AG08396 (cell line): ENCODE measurements at regions not wholly inside any gene's neighbourhood (a gene's known extent, or its start where the extent isn't known, plus 50 kb on each side); places are given as distances from the start of the nearest gene placed in this dataset.

ENCODE experiments used
- DNase-seq: peaks from one replicate; pipeline ENCODE4 v3.0.0; 2012; ENCODE audit warnings: low spot score, mixed read lengths

DNA sequence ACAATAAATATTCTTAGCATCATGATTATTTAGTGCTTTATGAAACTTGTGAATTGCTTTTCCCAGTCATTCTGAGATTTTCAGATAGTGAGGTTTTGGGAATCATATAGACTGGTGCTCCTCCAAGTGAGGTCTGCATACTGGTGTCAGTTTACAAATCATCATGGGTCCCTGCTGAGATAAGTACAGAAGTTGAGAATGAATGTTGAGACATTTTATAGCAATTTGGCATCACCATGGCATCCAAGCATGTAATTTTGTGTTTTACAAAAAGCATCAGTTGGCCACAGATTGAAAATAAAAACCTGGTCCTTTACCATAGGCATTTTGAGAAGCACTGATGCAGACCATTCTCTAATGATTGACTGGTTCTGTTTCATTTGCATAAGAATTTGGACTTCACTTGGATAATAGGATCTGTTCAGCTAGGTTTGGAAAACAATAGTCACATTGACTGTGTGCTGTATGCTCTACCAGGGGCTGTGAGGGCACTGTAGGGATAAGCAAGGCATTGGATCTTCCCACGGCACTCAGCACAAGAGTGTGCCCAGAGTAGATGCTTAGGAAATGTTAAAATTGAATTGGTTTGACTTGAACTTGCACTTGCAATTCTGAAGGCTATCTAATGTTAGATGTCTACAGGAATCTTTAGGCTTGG is 79.0 kb upstream of the JUN start:
- DNase-seq, result no peak

DNA sequence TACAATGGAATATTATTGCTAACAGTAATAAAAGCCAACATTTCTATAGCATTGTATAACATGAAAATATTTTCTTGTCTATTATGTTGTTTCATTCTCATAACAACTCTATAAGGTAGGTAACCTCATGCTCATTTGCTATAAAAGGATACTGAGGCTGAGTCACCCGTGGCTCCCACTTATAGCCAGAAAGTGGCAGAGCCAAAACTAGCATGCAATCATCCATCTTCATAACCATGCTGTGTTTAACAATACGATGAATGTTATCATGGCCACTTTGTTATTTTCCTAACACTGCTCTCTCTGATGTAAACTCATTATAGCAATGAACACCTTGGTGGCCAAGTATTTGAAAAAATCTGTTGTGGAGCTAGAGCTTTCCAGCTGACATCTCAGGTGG is 80.8 kb upstream of the JUN start:
- no peak for DNase-seq

GRCh38 chr1:58866578-58866977 is 82.7 kb upstream of the JUN start:
- no peak for DNase-seq

GRCh38 chr1:58869638-58870297 is 85.9 kb upstream of the JUN start:
- no peak for DNase-seq

GRCh38 chr1:58870298-58870676 is 86.4 kb upstream of the JUN start:
- DNase-seq, result no peak

DNA sequence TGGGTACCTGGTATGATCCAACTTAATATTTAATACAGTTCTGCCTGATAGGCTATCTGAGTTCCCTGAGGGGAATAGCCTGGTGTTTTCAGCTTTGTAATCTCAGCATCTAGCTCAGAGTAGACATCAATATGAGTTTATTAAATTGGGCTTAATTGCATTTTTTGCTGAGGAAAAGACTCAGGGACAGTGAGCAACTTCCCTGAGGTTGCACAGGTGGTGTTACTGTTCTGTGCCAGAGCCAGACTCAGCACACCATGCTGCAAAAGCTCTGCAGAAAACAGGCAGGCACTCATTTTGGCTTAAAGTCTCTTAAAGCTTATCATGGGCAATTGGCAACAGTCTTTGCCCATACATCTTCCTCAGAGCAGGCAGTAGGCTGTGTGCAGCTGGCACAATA is 90.5 kb upstream of the JUN start:
- DNase-seq, result no peak

- DNase-seq, result peak; percentile 69
Measured at GRCh38 chr1:58874757-58875755, 91.2 kb upstream of the JUN start.

GRCh38 chr1:58879464-58879863 is 95.6 kb upstream of the JUN start:
- no peak for DNase-seq

DNA sequence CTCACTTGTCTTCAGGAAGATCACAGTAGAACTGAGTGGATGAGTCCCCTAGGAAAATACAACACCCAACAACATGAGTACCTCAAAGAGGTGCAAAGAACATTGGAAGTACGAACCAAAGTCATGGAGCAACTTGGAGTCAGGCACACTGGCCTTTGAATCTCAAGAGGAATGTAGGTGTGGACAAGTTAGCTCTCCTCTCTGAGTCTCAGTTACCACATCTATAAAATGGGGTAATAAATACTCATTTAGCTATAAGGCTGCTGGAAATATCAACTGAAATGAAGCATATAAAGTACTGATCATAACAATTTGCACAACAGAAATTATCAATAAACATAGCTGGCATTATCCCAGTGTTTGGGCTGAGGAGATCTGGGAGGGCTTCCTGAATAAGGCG is 96.7 kb upstream of the JUN start:
- no peak for DNase-seq

- peak; percentile 49 for DNase-seq
Measured at GRCh38 chr1:58881471-58881994, 97.7 kb upstream of the JUN start.

DNA sequence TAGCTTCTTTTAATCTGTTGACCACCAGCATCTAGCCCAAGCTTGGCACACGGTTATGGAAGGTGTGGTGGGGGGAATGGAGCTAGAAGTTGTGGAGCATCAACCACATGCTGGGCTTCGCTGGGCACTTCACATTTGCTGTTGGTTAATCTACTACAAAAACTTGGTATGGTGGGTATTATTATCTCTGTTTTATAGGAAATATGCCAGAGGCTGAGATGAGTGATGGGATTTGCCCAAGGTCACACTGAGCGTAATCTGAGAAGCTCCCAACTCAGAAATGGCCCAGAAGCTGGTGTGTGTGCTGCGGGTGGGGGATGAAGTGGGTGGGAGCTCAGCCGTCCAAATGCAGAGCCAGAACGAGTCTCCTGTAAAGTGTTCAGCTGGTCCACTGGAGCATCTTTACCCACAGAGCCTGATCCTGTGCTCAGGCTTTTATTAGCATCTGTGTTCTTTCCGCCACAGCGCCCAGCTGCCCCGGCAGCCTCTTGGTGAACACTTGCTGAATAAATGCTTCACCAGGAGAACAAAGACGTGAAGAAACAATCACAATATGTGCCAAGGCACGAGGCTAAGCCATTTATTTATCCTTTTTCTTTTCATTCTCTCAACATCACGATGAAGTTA is 98.6 kb upstream of the JUN start:
- no peak for DNase-seq

- peak; percentile 71 for DNase-seq
Measured at GRCh38 chr1:58883037-58883887, 99.4 kb upstream of the JUN start.

- DNase-seq, result no peak
Measured at GRCh38 chr1:58883888-58884482, 100.1 kb upstream of the JUN start.

DNA sequence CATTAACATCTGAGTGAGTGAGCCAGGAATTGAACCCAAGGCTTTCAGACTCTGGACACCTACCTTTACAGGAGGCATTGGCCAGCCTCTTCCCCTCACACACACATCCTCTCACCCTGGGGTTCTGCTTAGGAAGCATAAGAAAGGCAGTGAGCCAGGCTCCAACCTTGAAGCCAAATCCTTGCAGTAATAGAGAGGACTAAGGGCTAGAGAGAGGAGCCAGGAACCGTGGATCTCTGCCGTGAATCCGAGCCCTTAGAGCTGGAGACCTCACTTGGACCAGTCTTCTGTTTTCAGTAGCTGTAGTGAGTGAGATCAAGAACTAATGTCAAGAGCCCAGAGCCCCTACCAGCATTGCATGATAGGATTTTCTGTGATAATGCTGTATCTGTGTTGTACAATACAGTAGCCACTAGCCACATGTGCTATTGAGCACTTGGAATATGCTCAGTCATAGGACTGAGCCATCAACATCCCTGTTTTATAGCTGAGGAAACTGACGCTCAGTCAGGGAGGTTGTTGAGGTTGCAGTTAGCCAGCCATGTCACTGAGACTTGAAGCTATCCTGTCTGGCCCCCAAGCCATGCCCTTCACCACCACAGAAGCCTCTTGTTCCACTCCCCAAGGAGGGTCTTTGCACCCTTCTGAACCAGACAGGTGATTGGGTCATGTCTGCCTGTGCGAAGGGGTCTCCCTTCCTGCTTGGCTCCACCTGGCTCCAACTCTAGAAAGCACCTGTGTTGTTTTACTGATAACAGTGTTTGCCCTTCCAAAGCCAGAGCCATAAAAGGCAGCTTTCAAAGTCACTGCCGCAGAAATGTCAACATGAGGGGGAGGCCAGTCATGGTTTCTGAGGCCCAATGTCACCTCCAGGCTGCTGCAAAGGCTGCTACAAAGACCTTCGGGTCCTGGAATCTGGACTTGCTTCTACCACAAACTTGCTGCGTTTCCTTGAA is 101.1 kb upstream of the JUN start:
- DNase-seq, result no peak

- no peak for DNase-seq
Measured at GRCh38 chr1:58885998-58886397, 102.2 kb upstream of the JUN start.

GRCh38 chr1:58886611-58887010 is 102.8 kb upstream of the JUN start:
- DNase-seq, result no peak

DNA sequence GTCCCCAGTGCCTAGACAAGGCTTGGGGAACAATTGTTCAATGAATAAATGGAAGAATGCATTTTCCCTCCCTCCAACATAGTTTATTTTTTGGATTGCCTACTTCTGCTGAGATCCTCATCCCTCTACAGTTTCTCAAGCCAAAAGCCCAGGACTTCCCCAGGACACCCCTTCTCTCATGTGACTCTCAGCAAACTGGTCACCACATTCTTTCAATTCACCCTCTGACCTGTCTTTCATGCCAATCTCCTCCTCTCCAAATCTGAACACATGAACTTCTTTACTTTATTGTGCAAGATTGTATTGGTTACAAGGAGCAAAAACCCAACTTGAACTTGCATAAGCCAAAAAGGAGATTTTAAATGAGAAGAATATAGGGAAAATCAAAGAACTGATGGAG is 103.2 kb upstream of the JUN start:
- DNase-seq, result no peak

- no peak for DNase-seq
Measured at GRCh38 chr1:58888833-58889232, 105.0 kb upstream of the JUN start.

DNA sequence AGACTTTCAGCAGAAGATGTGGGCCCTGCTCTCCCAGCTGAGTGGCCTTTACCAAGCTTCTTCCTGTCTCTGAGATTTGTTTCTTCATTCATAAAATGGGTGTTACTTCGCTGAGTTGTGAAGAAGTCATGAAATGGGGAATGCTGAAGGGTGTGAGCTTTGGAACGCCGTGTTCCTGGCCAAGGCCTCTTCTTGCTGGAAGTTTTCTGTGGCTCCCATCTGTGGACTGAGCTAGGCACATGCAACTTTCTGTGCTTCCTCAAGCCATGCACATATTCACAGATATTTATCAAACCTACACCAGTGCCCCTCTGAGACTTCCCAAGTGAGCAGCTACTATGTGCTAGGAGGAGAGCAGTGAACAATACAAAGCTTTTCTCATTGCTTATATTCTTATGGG is 106.3 kb upstream of the JUN start:
- DNase-seq, result no peak

GRCh38 chr1:58890609-58891008 is 106.8 kb upstream of the JUN start:
- no peak for DNase-seq
